GM12878 (cell line): ENCODE measurements at regions not wholly inside any gene's neighbourhood (a gene's known extent, or its start where the extent isn't known, plus 50 kb on each side); places are given as distances from the start of the nearest gene placed in this dataset.

Experiments
- ATAC-seq: fragments of 200-7000 bp; cut with Tn5 transposase; 3 replicates; pipeline ENCODE4 v1.9.1; 2020; ENCODE audit warnings: mild to moderate bottlenecking, moderate library complexity
- BruUV-seq: library from RNA; stranded (reverse); fragments of 400-500 nt; replicated peaks from 2 replicates; lab custom pipeline; 2021; lab: Mats Ljungman, UMichigan
- CTCF ChIA-PET: fragments of 300-600 bp; sonication (Branson Sonifier 250); formaldehyde crosslinking; extraction: SDS; loops from one replicate; lab custom pipeline; 2021; ENCODE audit warnings: inconsistent platforms; lab: Yijun Ruan, JAX
- POLR2A ChIA-PET: fragments of 350-600 bp; formaldehyde crosslinking; extraction: SDS; loops from one replicate; lab custom pipeline; 2021; ENCODE audit warnings: inconsistent platforms; lab: Charles Lee
- RAD21 ChIA-PET: fragments of 300-600 bp; sonication (Branson Sonifier 250); formaldehyde crosslinking; loops from one replicate; lab custom pipeline; 2023; ENCODE audit warnings: antibody characterized with exemption; ENCODE audit not compliant: unreplicated experiment; lab: Charles Lee
- SMC1A ChIA-PET: fragments of 300-600 bp; sonication (Branson Sonifier 250); formaldehyde crosslinking; loops from one replicate; lab custom pipeline; 2023; ENCODE audit not compliant: unreplicated experiment, uncharacterized antibody; lab: Charles Lee
- DNase-seq: peaks from one replicate; pipeline ENCODE4 v3.0.0-alpha.2; 2011; ENCODE audit warnings: low read depth, low spot score
- FAIRE-seq: peaks from 3 replicates; lab custom pipeline; 2011; peaks lifted over from hg19 to GRCh38; lab: Jason Lieb, UNC
- H2AFZ ChIP-seq: 2 replicates; pipeline ENCODE4 v1.6.0; 2011; ENCODE audit warnings: low read depth, low read length, control low read depth; ENCODE audit not compliant: control insufficient read depth
- H3K27ac ChIP-seq: 2 replicates; pipeline ENCODE4 v1.5.1; 2011; ENCODE audit warnings: control low read depth; ENCODE audit not compliant: control insufficient read depth, insufficient read depth
- H3K27me3 ChIP-seq, 2 experiments: replicated peaks in 1 of 2; 2 replicates each; pipeline versions ENCODE4 v1.6.0 to v1.6.1; 2011; ENCODE audit warnings: low read length in 1 of 2; ENCODE audit not compliant: control insufficient read depth in 2 of 2, insufficient read depth in 2 of 2
- H3K36me3 ChIP-seq, 2 experiments: 2 replicates each; pipeline ENCODE4 v1.5.1; 2011; ENCODE audit warnings: low read length in 1 of 2; ENCODE audit not compliant: control insufficient read depth in 2 of 2, insufficient read depth in 2 of 2
- H3K4me1 ChIP-seq: 2 replicates; pipeline ENCODE4 v1.6.1; 2011; ENCODE audit warnings: mild to moderate bottlenecking, low read length, moderate library complexity, mixed read lengths; ENCODE audit not compliant: control insufficient read depth, insufficient read depth
- H3K4me2 ChIP-seq: 2 replicates; pipeline ENCODE4 v1.6.0; 2011; ENCODE audit warnings: control low read depth; ENCODE audit not compliant: control insufficient read depth, insufficient read depth
- H3K4me3 ChIP-seq: fragments of 200-600 bp; sonication (generic); 2 replicates; pipeline ENCODE4 v1.5.1; 2016
- H3K79me2 ChIP-seq: 2 replicates; pipeline ENCODE4 v1.6.0; 2011; ENCODE audit warnings: low read length; ENCODE audit not compliant: control insufficient read depth, insufficient read depth
- H3K9ac ChIP-seq: 2 replicates; pipeline ENCODE4 v1.8.0; 2011; ENCODE audit warnings: low read length, control low read depth, mixed read lengths; ENCODE audit not compliant: control insufficient read depth, insufficient read depth
- H3K9me3 ChIP-seq: replicated peaks from 3 replicates; pipeline ENCODE4 v1.5.1; 2011; ENCODE audit warnings: mild to moderate bottlenecking, low read length; ENCODE audit not compliant: control insufficient read depth, insufficient read depth
- H4K20me1 ChIP-seq: 2 replicates; pipeline ENCODE4 v1.6.0; 2011; ENCODE audit not compliant: control insufficient read depth, insufficient read depth
- CEBPB ChIP-seq, 2 experiments: fragments of 150-350 bp in 1 of 2; IDR thresholded peaks; 2 replicates each; pipeline ENCODE4 v1.6.1; 2012 to 2014; ENCODE audit warnings: low read depth in 2 of 2, low read length in 2 of 2, borderline replicate concordance in 1 of 2, inconsistent platforms in 1 of 2
- CREB1 ChIP-seq: IDR thresholded peaks from 2 replicates; pipeline ENCODE4 v1.6.1; 2012; ENCODE audit warnings: low read depth, mild to moderate bottlenecking, inconsistent platforms
- GATAD2B ChIP-seq: fragments of 450-650 bp; conservative IDR thresholded peaks from 2 replicates; pipeline ENCODE4 v1.6.1; 2017; ENCODE audit warnings: low read depth, mild to moderate bottlenecking, moderate library complexity
- IRF4 ChIP-seq: IDR thresholded peaks from 2 replicates; pipeline ENCODE4 v1.6.1; 2011; ENCODE audit warnings: low read depth, low read length
- RELA ChIP-seq: fragments of 450-650 bp; IDR thresholded peaks from 2 replicates; pipeline ENCODE4 v1.8.0; 2014; ENCODE audit warnings: borderline replicate concordance; ENCODE audit not compliant: partially characterized antibody
- SUZ12 ChIP-seq: fragments of 200-600 bp; sonication (generic); IDR thresholded peaks from one replicate; pipeline ENCODE4 v1.6.1; 2018; ENCODE audit warnings: antibody characterized with exemption, mild to moderate bottlenecking; ENCODE audit not compliant: unreplicated experiment
- WGBS: methylation state at CpG from one replicate; pipeline ENCODE4 v1.1.6; 2016; ENCODE audit warnings: low lambda C conversion rate; ENCODE audit not compliant: insufficient replicate concordance, insufficient coverage; ENCODE audit errors: missing lambda C conversion rate; 5-methylcytosine and 5-hydroxymethylcytosine counted together
- in situ Hi-C: fragments of 300-500 bp; cut with MboI; formaldehyde crosslinking; loops from 9 replicates; pipeline ENCODE4 v1.14.3; 2018; ENCODE audit warnings: mixed read lengths
- intact Hi-C: fragments of 100-400 bp; cut with micrococcal nuclease; formaldehyde crosslinking; loops from one replicate; pipeline ENCODE4 v1.14.2; 2022; ENCODE audit not compliant: unreplicated experiment
- TF ChIP-seq, protein P1 (sequence below): IDR thresholded peaks from 2 replicates; pipeline ENCODE4 v1.6.1; 2012; ENCODE audit warnings: low read depth, low read length, improper control_type of control experiment

DNA sequence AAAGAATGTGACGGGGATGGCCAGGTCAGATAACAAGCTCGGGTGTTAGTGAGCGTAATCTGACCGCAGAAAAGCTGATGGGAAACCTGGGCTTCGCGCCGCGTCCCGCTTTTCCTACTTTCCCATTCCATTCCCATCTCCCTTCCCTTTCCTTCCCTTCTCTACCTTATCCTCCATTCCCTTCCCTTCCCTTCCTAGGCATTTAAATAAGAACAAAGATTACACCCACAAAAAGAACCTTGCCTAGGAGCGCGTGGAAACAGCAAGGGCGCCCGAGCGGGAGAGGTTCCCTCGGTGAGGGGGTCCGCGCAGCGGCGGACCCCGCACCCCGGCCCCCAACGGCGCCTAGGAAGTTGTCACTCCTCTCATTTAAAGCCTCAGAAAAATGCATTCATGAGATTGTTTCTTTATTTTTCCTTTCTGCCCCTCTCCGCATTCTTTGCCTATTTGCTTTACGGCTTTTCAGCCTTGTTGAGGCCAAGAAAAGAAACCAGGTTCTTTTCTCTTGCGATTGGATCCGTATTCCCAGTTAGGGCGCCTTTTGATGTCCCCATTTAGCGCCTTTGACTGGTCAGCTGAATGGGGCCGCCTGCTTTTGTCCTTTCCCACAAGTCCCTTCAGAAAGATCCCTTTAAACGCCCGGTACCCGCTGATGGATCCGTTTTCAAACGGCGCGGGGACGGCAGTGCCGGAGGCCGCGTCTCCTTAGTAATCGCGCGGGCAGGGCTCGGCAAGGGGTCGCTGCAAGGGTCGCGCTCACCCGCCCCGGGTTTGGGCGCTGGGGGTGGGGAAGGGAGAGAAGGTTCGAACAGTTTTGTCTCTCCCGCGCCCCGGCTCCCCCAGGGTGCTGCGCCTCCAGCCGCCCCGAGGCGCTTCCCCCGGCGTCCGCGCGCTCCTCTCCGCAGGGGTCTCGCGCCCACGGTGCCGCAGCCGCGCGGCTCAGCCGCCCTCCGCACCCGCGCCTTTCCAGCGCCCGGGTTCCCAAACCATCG, 54.1 kb upstream of the TMEM33 start:
- FAIRE-seq (no peak), DNase-seq (no peak), ATAC-seq (no peak)
- no peaks in the 10 kb centered on the region for H3K79me2 ChIP-seq
- in situ Hi-C loops, result no loop called here
- TF ChIP-seq, protein P1, sequence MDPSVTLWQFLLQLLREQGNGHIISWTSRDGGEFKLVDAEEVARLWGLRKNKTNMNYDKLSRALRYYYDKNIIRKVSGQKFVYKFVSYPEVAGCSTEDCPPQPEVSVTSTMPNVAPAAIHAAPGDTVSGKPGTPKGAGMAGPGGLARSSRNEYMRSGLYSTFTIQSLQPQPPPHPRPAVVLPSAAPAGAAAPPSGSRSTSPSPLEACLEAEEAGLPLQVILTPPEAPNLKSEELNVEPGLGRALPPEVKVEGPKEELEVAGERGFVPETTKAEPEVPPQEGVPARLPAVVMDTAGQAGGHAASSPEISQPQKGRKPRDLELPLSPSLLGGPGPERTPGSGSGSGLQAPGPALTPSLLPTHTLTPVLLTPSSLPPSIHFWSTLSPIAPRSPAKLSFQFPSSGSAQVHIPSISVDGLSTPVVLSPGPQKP, result no peak
- TF ChIP-seq IRF4, result no peak
- peak; percentile 34 for TF ChIP-seq SUZ12
- TF ChIP-seq RELA, result no peak
- TF ChIP-seq GATAD2B, result no peak
- TF ChIP-seq CEBPB (IDR thresholded peaks at IDR 0.05; ENCODE audit: borderline replicate concordance in 1 of 2, low read depth in 2 of 2, low read length in 2 of 2), result no peak
- no peak for TF ChIP-seq CREB1
- H3K9me3 ChIP-seq, result no peaks in the 10 kb centered on the region
- H4K20me1 ChIP-seq, result no peaks in the 10 kb centered on the region
- H3K9ac ChIP-seq, result no peak overlapping the region
- no TSS peak for BruUV-seq
- no peak overlapping the region for H3K4me3 ChIP-seq
- RAD21 ChIA-PET, result no interaction called here
- POLR2A ChIA-PET, result no interaction called here
- intact Hi-C loops, result no loop called here
- H3K4me1 ChIP-seq, result no peaks in the 10 kb centered on the region
- H2AFZ ChIP-seq, result no peak overlapping the region
- 39% methylated on average over 79 of the region's 79 CpGs for WGBS
- no peak overlapping the region for H3K4me2 ChIP-seq
- SMC1A ChIA-PET, result no interaction called here
- no peak overlapping the region for H3K27ac ChIP-seq
- H3K27me3 ChIP-seq, result peaks cover 22 to 24% of the 10 kb centered on the region in 2 experiments
- CTCF ChIA-PET, result interaction anchor here (0.5 to 1.8 kb wide), 2 partner anchors 7 to 337 kb away, joined by 3 to 7 read pairs; no protein-coding TSS in a partner anchor
- no peaks in the 10 kb centered on the region for H3K36me3 ChIP-seq
